Nephron progenitor cell (in vitro differentiated cells): ENCODE measurements at regions not wholly inside any gene's neighbourhood (a gene's known extent, or its start where the extent isn't known, plus 50 kb on each side); places are given as distances from the start of the nearest gene placed in this dataset.
A peak's percentile ranks its signal among the peaks of the same experiment; 100 is the strongest.

Experiments used
- DNase-seq: peaks from one replicate; pipeline ENCODE4 v3.0.0; 2021
- H3K27ac Mint-ChIP-seq: 2 replicates; pipeline ENCODE4 v1.8.0; 2021; ENCODE audit warnings: mild to moderate bottlenecking, moderate library complexity, mixed read lengths
- H3K27me3 Mint-ChIP-seq: 2 replicates; pipeline ENCODE4 v1.8.0; 2021; ENCODE audit warnings: mild to moderate bottlenecking, low read depth, mixed read lengths; ENCODE audit not compliant: poor library complexity
- H3K36me3 Mint-ChIP-seq: 2 replicates; pipeline ENCODE4 v1.8.0; 2021; ENCODE audit warnings: low read depth, mixed read lengths
- H3K4me1 Mint-ChIP-seq: 2 replicates; pipeline ENCODE4 v1.8.0; 2021; ENCODE audit warnings: mixed read lengths
- H3K4me3 Mint-ChIP-seq: 2 replicates; pipeline ENCODE4 v1.8.0; 2021; ENCODE audit warnings: mild to moderate bottlenecking, moderate library complexity, mixed read lengths
- H3K9me3 Mint-ChIP-seq: 2 replicates; pipeline ENCODE4 v1.8.0; 2021; ENCODE audit warnings: mild to moderate bottlenecking, moderate library complexity, mixed read lengths
- TF ChIP-seq, protein P1 (sequence below): fragments of 200-600 bp; sonication (generic); IDR thresholded peaks from 2 replicates; pipeline ENCODE4 v1.5.0; 2021; ENCODE audit warnings: antibody characterized with exemption

DNA sequence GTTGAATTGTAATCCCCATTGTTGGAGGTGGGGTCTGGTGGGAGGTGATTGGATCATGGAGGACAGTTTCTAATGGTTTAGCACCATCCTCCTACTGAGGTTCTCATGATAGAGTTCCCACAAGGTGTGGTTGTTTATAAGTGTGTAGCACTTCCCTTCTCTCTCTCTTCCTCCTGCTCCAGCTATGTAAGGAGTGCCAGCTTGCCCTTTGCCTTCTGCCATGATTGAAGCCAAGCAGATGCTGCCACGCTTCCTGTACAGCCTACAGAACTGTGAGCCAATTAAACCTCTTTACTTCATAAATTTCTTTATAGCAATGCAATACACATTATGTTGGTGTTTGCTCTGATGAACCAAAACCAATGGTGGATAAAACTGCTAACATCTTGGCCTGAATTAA lies 238.2 kb downstream of the EFNB2 start:
- H3K27ac Mint-ChIP-seq, result no peak overlapping the region
- TF ChIP-seq, protein P1, sequence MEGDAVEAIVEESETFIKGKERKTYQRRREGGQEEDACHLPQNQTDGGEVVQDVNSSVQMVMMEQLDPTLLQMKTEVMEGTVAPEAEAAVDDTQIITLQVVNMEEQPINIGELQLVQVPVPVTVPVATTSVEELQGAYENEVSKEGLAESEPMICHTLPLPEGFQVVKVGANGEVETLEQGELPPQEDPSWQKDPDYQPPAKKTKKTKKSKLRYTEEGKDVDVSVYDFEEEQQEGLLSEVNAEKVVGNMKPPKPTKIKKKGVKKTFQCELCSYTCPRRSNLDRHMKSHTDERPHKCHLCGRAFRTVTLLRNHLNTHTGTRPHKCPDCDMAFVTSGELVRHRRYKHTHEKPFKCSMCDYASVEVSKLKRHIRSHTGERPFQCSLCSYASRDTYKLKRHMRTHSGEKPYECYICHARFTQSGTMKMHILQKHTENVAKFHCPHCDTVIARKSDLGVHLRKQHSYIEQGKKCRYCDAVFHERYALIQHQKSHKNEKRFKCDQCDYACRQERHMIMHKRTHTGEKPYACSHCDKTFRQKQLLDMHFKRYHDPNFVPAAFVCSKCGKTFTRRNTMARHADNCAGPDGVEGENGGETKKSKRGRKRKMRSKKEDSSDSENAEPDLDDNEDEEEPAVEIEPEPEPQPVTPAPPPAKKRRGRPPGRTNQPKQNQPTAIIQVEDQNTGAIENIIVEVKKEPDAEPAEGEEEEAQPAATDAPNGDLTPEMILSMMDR, result no peak
- H3K27me3 Mint-ChIP-seq, result no peaks in the 10 kb centered on the region
- no peak for DNase-seq
- peaks cover 10% of the 10 kb centered on the region for H3K36me3 Mint-ChIP-seq
- H3K9me3 Mint-ChIP-seq, result peaks cover 41% of the 10 kb centered on the region
- H3K4me3 Mint-ChIP-seq, result no peak overlapping the region
- peaks cover 6% of the 10 kb centered on the region for H3K4me1 Mint-ChIP-seq

DNA sequence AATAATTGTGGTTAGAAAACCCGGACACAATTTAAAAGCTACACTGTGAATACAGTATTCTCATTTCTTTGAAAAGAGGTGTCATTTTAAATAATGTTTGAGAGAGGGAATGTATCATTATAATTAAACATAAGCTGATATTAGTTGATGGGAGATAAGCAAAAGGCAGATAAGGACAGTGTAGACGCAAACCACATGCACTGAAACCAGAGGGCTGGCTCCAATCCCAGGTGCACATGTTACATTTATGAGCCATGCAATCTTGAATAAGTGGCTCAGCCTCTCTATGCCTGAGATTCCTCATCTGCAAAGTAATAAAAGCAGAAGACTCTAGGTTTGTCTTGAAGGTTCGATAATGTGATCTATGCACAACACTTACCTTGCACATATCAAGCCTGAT lies 238.7 kb downstream of the EFNB2 start:
- Mint-ChIP-seq H3K27ac (no peak overlapping the region), H3K9me3 (peaks cover 38% of the 10 kb centered on the region), H3K36me3 (peaks cover 10% of the 10 kb centered on the region), H3K27me3 (no peaks in the 10 kb centered on the region), H3K4me1 (peaks cover 6% of the 10 kb centered on the region), H3K4me3 (no peak overlapping the region)
- TF ChIP-seq, protein P1, result no peak
- no peak for DNase-seq

DNA sequence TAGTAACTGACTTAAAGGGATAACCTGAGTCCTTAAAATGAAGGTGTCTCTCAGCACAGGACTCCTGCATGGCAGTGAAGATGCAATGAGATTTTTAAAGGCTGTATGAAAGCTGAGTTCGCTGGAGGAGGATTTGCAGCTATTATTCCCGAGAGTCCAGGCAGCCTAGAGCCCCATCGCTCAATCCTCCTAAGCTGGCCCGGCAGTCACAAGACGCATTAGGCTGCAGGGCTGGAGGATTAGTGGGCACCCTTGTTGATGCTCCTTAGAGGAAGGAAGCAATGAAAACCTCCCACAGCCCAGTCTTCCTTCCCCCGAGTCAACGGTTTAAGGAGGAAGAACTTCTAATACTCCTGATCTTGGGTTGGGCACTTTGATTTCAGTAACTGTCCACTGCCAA lies 239.5 kb downstream of the EFNB2 start:
- Mint-ChIP-seq H3K9me3 (peaks cover 34% of the 10 kb centered on the region), H3K27me3 (peaks cover under 1% of the 10 kb centered on the region), H3K36me3 (peaks cover 8% of the 10 kb centered on the region), H3K4me3 (no peak overlapping the region), H3K27ac (no peak overlapping the region), H3K4me1 (peaks cover 12% of the 10 kb centered on the region)
- no peak for DNase-seq
- TF ChIP-seq, protein P1, result no peak

DNA sequence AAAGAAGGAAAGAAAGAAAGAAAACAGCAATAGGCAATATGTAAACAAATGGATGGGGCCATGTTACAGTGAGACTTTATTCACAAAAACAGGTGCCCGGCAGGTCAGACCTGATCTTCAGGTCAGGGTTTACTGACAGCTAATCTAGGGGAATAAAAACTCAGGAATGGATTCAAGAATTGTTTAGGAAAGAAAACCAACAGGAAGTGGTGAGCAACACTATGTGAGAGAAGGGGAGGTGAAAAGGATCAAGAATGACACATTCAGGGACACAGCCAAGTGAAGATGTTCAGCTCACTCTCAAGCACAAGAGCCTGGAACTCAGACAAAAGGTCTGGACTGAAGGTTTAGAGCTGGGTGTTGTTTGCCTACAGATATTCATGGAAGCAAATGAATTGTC lies 244.5 kb downstream of the EFNB2 start:
- DNase-seq, result no peak
- peak overlapping the region; percentile 58 for H3K27ac Mint-ChIP-seq
- TF ChIP-seq, protein P1, result no peak
- no peaks in the 10 kb centered on the region for H3K9me3 Mint-ChIP-seq
- H3K36me3 Mint-ChIP-seq, result no peaks in the 10 kb centered on the region
- H3K4me1 Mint-ChIP-seq, result peaks cover 24% of the 10 kb centered on the region
- H3K4me3 Mint-ChIP-seq, result no peak overlapping the region
- H3K27me3 Mint-ChIP-seq, result peaks cover 6% of the 10 kb centered on the region

DNA sequence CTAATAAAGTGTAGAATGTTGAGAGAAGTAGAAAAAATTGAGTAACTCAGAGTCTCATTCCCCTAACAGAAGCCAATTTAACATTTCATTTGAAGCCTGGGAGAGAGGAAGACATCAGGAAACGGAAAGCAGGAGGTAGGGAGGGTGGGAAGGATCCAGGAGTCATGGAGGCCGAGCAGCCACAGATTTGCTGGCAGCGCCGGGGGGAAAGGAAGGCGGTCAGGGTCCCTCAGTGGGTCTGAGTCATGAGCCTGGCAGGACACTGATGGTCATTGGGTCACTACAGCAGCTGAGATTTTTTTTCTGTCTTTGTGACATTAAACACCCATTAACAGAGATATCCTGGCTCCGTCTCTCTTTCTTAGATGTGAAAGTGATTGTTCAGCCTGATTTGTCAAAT lies 248.1 kb downstream of the EFNB2 start:
- Mint-ChIP-seq H3K4me1 (peaks cover 18% of the 10 kb centered on the region), H3K27me3 (peaks cover 6% of the 10 kb centered on the region), H3K27ac (no peak overlapping the region), H3K9me3 (peaks cover 7% of the 10 kb centered on the region), H3K4me3 (no peak overlapping the region), H3K36me3 (no peaks in the 10 kb centered on the region)
- TF ChIP-seq, protein P1, result no peak
- DNase-seq, result no peak

DNA sequence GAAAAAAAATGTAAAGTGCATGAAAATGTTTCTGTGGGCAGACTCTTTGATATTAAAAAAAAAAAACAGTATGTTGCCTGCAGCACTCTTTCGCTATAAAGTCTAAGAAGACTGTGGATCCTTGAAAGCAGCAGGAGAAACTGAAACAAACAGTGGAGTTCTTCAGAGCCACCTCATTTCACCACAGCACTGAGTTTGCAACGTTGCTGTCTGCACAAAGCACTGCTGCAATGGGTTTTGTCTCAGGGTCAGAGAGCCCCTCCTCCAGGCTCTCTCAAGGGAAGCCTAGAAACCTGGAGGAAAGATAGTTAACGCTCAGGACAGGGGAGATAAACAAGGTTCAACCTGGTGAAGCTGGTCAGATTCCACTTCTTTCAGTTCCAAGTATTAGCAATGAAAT lies 248.7 kb downstream of the EFNB2 start:
- no peak for DNase-seq
- Mint-ChIP-seq H3K4me1 (peaks cover 18% of the 10 kb centered on the region), H3K27me3 (peaks cover 6% of the 10 kb centered on the region), H3K27ac (no peak overlapping the region), H3K9me3 (peaks cover 12% of the 10 kb centered on the region), H3K4me3 (no peak overlapping the region), H3K36me3 (no peaks in the 10 kb centered on the region)
- TF ChIP-seq, protein P1, result no peak
